ENCODE measurements at regions not wholly inside any gene's neighbourhood (a gene's known extent, or its start where the extent isn't known, plus 50 kb on each side); places are given as distances from the start of the nearest gene placed in this dataset.

DNA sequence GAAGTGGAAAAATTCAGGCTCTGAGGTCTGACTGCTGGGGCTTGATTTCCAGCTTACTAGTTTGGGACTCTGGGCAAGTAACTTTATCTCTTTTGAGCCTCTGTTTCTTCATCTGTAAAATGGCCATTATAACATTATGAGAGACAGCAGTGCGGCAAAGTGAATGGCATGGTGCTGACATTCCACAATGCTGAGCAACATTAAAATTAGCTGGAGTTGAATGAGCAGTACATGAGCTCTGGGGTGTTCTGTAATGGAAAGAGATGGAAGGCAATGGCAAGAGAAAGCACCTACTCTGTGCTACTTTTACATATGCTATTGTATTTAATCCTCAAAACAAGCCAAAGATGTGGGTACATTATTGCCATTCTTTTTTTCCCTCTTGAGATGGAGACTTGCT is 535.7 kb upstream of the CDH11 start:
- no peak for DNase-seq (ENCODE audit: low read depth in 2 of 2)

DNA sequence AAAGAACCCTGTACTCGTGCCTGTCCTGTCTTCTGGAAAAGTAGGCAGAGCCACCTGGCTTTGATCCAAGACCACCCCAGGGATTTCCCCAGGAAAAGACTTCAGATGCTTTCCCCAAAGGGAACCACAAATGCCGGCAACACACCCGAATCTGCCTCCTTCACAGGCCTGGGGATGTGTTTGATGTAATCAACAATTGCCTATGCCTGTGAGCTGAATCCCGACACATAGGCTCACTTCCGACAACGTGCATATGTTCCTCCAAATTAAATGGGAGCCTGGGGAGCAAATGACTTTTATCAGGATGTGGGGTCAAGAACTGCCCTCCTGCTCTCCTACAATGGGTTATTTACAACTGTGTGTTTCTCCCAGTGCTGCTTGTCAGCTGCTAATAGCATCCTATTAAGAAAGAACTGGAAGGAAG is 535.2 kb upstream of the CDH11 start:
- DNase-seq (ENCODE audit: low read depth in 2 of 2), result no peak

DNA sequence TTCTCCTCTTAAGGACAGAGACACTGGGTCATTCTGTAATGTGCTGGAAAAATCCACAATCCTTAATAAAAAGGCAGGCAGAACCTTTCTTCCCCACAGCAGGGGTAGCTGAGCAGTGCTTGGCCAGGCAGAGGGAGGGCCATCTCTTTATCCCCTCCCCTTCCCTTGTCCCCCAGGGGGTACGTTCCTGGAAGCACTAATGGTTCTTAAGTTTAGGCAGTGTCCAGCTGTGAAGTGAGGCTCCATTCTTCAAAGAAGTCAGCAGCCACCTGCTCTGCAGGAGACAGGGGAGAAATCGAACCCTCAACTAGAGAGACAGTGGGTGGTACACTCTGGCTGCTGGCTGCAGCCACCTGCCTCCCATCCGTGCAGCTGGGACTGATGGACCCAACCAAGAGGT is 533.9 kb upstream of the CDH11 start:
- DNase-seq (ENCODE audit: low read depth in 2 of 2), result no peak

DNA sequence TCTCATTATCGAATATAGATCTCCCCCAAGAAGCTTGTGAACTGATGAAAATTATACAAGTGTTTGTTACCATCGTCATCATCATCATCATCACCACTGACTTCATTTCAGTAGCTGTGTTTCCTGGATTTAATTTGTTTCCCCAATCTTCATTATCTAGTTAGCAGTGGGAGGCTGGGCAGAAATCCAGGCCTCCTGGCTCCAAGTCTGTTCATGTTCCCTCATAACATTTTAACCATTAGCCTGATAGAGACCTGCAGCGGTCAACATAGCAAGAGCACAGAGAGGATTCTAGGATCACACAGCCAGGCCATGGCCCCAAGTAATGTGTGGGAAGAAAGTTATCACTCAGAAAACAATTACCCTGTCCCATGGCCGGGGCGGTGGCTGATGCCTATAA is 526.2 kb upstream of the CDH11 start:
- no peak for DNase-seq (ENCODE audit: low read depth in 2 of 2)

DNA sequence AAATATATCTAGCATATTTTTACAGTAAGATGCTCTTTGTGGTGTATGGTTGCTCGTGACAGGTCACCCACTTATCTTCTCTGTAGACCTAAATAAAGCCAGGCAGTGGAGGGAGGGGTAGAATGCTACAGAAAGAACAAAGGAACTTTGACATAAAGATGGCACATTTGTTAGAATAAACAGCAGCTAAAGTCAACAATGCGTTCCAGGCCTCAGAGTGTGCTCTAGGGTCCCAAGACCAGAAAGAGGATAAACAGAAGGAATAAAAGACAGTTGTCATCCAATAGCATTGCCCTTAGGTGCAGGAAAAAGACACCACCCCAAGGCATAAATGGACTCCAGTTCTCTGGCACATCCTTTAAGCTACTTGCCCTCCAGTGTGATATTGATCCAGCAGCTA is 523.0 kb upstream of the CDH11 start:
- no peak for DNase-seq (ENCODE audit: low read depth in 2 of 2)

DNA sequence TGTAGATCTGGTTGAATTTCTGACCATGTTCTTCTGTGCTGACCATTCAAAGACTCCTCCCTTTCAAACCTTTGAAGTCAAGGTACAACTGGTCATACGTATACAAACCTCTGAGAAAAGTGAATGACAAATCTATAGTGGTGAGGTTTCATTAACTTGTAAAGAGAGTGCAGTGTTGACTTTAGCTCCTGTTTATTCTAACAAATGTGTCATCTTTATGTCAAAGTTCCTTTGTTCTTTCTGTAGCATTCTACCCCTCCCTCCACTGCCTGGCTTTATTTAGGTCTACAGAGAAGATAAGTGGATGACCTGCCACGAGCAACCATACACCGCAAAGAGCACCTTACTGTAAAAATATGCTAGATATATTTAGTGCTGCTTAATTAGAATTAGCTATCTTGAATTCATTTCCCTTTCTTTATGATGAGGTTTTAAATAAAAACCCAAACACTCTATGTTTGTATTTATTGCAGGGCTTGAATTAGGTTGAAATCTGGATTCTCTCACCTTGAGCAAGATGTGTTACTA is 520.0 kb upstream of the CDH11 start:
- DNase-seq (ENCODE audit: low read depth in 2 of 2), result no peak

DNA sequence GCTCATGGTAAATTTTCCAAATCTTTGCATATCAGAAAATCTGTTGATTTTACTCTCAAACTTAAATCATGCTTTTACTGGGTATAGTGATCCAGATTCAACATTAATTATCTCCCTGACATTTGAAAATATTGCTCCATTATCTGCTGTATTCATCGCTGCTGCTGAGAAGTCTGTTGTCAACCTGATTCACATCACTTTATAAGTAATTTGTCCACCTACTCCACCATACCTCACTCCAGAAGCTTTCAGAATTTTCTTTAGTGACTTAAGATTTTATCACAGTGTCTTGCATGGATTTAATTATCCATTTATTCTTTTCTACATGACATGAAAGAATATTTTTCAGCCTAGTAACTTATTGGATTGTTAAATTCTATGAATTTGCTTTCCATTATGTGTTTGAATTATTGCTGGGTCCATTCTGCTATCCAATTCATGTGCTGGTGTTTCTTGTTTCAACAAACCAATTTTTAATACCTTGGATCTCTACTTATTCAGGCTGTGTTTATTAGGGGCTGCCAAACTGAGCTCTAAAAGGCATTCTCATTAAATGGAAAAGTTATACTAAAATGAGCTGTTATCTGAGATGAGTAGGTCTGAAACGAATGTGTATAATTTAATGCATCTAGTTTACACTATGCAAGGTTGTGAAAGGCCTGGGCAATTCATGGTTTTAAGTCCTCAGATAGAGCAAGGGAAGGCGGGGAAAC is 519.3 kb upstream of the CDH11 start:
- no peak for DNase-seq (ENCODE audit: low read depth in 2 of 2)

DNA sequence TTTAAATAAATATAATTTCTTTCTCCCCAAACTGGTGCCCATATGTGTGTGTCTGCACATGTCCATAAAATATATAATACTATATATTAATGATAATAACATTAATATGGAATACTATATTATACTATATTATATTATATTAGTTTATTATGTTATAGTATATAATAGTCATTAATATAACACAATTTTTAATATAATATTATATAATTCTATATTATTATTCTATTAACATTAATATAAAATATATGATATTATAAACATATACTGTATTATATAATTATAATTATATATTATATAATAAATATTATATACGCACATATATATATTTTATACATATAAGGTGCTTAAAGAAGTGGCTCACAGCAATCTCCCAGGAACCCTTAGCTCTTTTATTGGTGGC is 513.0 kb upstream of the CDH11 start:
- no peak for DNase-seq (ENCODE audit: low read depth in 2 of 2)

DNA sequence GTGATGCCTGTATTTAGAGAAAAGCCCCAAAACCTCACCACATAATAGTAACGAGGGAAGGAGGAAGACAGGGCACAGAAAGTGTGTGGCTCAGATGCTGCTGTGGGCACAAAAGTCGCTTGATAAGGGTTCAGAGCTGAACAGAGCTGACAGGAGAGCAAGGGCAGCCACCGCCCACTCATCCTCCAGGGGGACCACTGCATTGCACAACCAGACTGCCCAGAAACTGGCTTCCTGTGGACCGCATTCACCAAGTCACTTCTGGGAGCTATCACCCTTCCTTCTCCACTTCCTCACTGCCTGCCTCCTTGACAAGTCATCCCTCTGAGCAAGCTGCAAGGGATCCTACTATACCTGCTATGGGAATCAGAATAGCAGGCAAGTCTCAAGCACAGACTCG is 512.4 kb upstream of the CDH11 start:
- no peak for DNase-seq (ENCODE audit: low read depth in 2 of 2)

DNA sequence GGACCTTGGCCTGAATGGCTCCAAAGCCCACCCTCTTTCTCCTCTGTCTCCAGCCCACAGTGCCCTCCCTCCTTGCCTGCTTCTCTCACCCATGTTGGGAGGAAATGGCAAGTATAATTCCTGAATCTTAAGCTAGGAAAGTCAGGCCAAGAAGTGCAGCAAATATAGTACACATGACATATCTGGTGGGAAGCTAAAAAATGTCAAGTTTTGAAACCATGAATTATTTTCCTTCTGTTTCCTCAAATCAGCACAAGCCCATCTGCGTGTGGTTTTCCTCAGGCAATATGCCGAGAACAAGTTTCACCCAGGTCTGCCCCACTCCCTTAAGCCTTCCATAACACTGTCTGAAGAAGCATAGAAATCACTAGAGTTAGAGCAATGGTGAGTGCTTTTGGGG is 502.8 kb upstream of the CDH11 start:
- no peak for DNase-seq (ENCODE audit: low read depth in 2 of 2)

DNA sequence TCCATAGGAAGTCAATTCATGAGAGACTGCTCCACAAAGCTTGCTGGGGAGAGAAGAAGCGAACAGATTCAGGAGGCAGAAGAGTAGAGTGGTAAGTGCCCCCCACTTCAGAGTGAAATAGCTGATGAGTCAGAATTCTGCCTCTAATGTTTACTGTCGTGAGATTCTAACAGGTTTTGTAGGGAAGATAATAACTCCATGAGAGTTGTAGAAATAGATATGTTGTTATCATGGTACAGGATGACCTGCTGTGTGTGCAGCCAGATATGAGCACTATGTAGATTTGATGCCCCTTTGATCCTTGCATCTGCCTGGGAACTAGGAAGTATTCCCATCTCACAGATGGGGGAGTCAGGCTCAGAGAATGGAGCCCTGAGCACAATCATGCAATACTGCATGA is 502.4 kb upstream of the CDH11 start:
- no peak for DNase-seq (ENCODE audit: low read depth in 2 of 2)

DNA sequence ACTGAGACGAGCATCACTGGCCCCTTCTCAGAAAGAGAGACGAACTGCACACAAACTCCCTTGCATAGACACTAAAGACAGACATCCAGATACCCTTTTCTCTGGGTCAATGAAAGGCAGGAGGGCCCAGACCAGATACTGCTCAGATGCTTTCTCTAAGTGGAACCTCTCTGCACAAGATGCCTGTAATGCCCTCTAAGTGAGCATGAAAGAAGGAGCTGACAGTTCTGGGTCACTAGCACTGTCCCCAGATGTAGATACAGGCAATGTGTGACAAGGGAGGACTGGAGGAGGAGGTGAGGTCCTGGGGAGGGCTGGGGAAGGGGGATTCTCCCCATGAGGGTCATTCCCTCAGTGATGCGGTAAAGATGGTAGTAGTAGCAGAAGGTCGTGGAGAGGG is 501.0 kb upstream of the CDH11 start:
- no peak for DNase-seq (ENCODE audit: low read depth in 2 of 2)

DNA sequence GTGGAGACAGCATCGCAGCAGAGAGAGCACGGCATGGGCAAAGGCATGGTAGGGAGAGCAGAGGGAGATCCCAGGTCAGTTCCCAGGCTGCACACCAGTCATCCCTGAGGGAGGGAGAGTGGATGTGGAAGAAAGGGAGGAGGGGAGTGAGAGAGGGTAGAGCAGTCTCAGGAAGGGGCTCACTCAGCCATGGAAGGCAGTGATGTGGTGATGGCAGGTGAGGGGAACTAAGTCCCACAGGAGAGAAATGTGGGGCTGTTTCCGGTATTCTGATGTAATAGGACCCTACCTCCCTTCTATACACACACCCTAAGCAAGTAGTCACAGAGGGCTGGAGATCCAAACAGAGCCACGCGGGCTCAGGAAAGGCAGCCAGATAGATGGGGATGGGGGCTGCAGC is 500.3 kb upstream of the CDH11 start:
- no peak for DNase-seq (ENCODE audit: low read depth in 2 of 2)

DNA sequence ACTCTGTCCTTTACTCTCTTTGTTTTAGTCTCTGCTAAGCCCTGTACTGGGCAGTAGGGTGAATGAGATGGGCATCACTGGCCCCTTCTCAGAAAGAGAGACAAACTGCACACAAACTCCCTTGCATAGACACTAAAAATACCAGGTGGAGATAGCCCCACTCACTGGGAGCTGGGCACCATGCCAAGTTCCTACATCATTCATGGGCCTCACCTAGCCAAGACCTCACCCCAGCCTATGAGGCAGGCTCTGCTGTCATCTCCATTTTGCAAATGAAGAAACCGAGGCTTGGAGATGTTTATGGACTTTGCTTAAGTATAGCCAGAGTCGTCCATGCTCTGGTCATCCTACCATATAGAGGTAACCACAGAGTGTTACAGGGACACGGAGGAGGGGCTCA is 499.8 kb upstream of the CDH11 start:
- DNase-seq (ENCODE audit: low read depth in 2 of 2), result no peak

DNA sequence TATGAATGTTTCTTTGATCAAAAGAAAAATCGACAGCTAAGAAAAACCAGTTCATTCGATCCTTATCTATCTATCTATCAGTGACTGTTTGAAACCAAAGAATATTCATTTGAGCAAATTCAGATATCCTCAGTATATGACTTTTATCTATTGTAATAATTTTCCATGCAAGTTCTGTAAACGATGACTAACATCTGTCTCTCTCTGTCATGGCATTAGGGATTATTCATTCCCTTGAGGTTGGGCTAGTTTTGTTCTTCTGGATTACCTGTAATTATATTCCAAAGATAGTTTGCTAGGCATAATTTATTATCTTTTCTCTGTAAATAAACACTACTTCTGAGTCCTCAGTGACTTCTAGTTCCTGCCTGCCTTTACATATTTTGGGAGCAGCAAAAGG is 497.7 kb upstream of the CDH11 start:
- no peak for DNase-seq (ENCODE audit: low read depth in 2 of 2)

DNA sequence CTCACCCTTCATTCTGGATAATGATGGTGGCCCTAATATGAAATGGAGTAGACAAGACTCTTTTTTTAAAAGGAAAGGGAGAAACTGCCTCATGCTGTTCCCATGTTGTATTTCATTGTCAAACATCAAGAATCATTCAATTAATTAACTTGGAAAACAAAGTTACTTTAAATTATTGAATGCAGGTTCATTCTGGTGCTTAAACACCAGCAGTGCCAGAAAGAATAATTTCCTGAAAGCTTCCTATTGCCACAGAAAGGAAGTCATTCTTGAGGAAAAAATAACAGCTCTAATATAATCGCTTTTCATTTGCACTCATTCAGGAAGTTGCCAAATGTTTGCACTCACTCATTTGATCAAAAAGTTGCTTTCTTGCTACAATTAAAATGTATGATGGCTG is 497.1 kb upstream of the CDH11 start:
- DNase-seq (ENCODE audit: low read depth in 2 of 2), result no peak

DNA sequence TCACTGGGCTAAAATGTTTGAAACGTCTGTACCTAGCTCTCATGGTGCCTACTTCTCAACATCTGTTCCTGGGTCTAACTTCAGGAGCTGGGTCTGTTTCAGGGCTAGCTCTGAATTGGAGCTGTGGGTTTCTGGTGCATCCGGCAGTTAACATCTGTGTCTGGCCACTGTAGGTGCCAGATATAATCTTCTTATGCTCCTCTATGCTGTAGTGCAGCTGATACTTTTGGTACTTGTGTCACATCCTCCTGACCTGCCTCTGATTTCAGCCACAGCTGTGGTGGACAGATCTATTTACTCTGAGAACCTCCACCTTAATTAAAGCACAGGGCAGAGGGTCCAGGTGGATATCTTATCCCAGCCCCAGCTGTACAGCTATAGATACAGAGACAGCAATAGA is 496.5 kb upstream of the CDH11 start:
- DNase-seq (ENCODE audit: low read depth in 2 of 2), result no peak

DNA sequence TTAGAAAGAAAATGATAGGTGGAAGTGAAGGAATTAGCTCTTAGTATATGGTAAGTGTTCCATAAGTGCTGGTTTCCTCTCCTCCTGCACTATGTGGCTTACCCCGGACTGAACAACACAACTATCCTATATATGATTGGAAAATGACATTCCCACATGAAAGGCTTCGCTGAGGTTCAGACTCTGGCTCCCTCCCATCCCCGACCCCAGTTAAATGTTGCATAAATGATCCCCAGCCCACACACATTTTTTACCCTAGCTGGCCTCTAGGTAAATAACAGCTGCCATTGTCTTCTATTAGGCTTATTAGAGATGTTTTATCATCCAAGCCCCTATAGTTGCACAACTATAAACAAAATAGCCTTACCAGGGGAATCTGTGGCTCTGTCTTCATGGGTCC is 495.6 kb upstream of the CDH11 start:
- no peak for DNase-seq (ENCODE audit: low read depth in 2 of 2)

DNA sequence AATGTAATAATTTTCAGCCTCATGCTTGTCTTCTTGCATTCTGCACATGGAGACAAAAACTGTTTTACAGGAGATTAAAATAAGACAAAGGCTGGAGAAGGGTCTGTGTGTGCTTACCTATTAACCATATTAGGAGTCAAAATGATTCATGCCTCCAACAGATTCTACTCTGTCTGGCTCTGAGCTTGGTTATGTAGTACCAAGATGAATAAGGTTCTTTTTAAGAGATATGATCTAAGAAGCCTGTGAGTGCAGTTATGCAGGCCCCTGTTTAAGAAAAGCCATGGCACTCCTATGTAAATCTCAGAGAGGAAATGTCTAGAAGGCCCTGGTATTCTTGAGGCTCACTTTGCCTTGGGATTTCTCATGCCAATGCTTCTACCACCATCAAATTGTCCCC is 486.6 kb upstream of the CDH11 start:
- no peak for DNase-seq (ENCODE audit: low read depth in 2 of 2)

DNA sequence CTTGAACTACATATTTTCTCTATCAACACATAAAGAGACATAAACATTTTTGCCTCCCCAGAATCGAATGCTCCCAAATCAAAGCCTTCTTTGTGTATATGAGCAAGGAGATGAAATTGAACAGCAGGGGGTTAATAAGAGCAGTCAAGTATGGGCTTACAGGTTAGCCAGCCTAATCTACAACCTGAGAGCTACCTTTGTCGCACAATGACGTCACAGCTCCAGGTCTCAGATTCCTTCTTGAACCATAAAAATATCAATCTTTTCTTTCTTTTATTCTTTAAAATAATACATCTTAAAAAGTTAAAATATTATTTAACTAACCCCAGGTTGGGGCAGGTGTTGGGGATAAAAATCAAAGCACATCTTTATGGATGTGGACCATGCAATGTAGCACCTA is 482.9 kb upstream of the CDH11 start:
- DNase-seq (ENCODE audit: low read depth in 2 of 2), result no peak

DNA sequence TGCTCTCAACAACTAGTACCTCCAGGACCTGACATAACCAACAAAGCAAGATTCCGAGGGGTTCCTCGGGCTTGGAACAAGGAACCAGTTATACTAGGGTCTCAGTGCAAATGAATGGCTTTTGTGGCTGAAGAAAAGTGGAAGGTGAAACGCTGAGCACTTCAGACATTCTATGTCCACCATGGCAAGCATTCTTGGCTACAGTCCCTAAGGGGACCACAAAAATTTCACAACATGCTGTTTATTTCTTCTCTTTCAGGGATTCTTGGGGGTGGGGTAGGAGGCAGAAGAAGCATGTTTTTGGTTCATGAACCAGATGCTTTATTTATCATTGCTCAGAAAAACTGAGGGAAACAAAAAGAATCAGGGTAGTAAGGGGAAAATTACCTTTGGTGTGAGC is 479.9 kb upstream of the CDH11 start:
- DNase-seq (ENCODE audit: low read depth in 2 of 2), result no peak

DNA sequence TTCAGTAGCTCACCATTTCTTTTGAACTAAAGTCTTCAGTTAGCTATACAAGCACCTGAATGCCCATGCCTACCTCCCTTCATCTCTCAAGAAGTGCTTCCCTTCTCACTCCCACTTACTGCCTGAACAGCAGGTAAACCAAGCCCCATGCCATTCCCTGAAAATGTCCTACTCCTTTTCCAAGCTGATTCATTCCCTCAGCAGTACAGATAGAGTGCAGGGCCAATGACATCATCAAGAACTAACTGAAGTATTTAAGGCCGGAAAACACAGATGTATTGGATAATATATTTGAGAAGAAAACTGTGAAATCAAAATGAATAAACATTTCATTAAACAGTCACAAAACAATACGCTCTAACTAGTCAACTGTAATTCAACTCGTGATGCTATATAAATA is 478.8 kb upstream of the CDH11 start:
- no peak for DNase-seq (ENCODE audit: low read depth in 2 of 2)

DNA sequence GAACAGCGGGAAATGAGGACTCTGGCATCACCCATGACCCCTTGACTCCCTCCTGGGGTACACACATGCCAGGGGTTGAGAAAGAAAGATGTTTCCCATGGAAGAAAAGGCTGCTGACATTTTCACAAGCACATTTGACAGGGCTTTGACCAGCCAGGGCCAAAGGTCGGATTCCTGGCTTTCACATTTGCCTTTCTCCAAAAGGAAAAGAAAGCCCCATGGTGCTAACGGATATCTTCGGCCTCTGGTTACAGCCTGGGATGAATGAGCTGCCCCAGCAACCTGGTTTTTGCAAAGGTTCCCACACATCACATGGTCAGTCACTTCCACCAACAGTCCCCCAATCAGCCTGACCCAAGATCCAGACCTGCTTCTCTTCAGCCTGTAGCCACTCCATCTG is 478.2 kb upstream of the CDH11 start:
- no peak for DNase-seq (ENCODE audit: low read depth in 2 of 2)

DNA sequence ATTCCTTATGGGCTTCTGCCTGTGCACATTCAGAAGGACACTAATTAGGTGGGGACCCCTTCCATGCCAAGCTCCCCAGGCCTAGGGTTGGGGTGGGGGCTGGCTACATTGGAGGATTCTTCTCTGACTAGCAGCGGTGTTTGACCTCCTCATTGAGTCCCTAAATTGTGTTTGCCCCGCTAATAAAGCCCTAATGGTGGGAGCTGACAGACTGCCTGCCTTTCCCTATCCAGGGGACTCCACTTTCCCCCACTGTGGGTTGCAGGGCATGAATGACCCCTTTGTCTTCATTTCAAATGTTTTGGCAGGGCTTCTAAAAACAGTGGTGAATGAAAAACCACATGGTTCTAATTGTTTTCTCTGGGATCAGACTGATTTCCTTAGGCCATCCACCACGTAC is 476.8 kb upstream of the CDH11 start:
- DNase-seq (ENCODE audit: low read depth in 2 of 2), result no peak

Measured in lung microvascular endothelial cell (primary cell).